RWPE2 (cell line): ENCODE measurements at regions not wholly inside any gene's neighbourhood (a gene's known extent, or its start where the extent isn't known, plus 50 kb on each side); places are given as distances from the start of the nearest gene placed in this dataset.

Source experiments
- ATAC-seq: fragments of 200-7000 bp; cut with Tn5 transposase; 3 replicates; pipeline ENCODE4 v1.9.1; 2021; ENCODE audit warnings: low read depth
- DNase-seq: peaks from one replicate; pipeline ENCODE4 v3.0.0-alpha.2; 2020; ENCODE audit warnings: low spot score
- H3K27ac ChIP-seq: fragments of 450-650 bp; 2 replicates; pipeline ENCODE4 v1.5.1; 2017; ENCODE audit warnings: mild to moderate bottlenecking; ENCODE audit not compliant: poor library complexity, severe bottlenecking
- H3K27me3 ChIP-seq: fragments of 250-450 bp; sonication (Bioruptor Pico); 2 replicates; pipeline ENCODE4 v1.5.1; 2021; ENCODE audit warnings: mild to moderate bottlenecking, moderate library complexity; ENCODE audit not compliant: insufficient read depth, poor library complexity, severe bottlenecking
- H3K36me3 ChIP-seq: fragments of 250-450 bp; sonication (Bioruptor Pico); 2 replicates; pipeline ENCODE4 v1.5.1; 2020; ENCODE audit warnings: low read depth, mild to moderate bottlenecking, moderate library complexity
- H3K4me1 ChIP-seq: fragments of 250-450 bp; sonication (Bioruptor Pico); 2 replicates; pipeline ENCODE4 v1.5.1; 2021; ENCODE audit warnings: mild to moderate bottlenecking, moderate library complexity; ENCODE audit not compliant: insufficient read depth, poor library complexity, severe bottlenecking
- H3K4me3 ChIP-seq: fragments of 250-450 bp; sonication (Bioruptor Pico); 2 replicates; pipeline ENCODE4 v1.5.1; 2021; ENCODE audit warnings: mild to moderate bottlenecking, moderate library complexity; ENCODE audit not compliant: severe bottlenecking
- H3K9me3 ChIP-seq: fragments of 250-450 bp; sonication (Bioruptor Pico); 2 replicates; pipeline ENCODE4 v1.5.1; 2021; ENCODE audit warnings: mild to moderate bottlenecking, moderate library complexity; ENCODE audit not compliant: severe bottlenecking
- CTCF ChIP-seq: fragments of 450-650 bp; IDR thresholded peaks from one replicate; pipeline ENCODE4 v1.5.1; 2017; ENCODE audit warnings: mild to moderate bottlenecking, moderate library complexity; ENCODE audit not compliant: poor library complexity, severe bottlenecking

- no peaks in the 10 kb centered on the region for H3K27me3 ChIP-seq
- no peaks in the 10 kb centered on the region for H3K9me3 ChIP-seq
- H3K27ac ChIP-seq: no peak overlapping the region
- H3K36me3 ChIP-seq: no peaks in the 10 kb centered on the region
- TF ChIP-seq CTCF: no peak
- H3K4me3 ChIP-seq: no peak overlapping the region
- ATAC-seq: no peak
- H3K4me1 ChIP-seq: no peaks in the 10 kb centered on the region
- no peak for DNase-seq
Observed at GRCh38 chr1:10852486-10852885, 56.0 kb upstream of the CASZ1 start.

GRCh38 chr1:10852998-10853520 is 56.6 kb upstream of the CASZ1 start:
- no peak overlapping the region for H3K4me3 ChIP-seq
- TF ChIP-seq CTCF: no peak
- no peak for ATAC-seq
- no peaks in the 10 kb centered on the region for H3K4me1 ChIP-seq
- no peaks in the 10 kb centered on the region for H3K9me3 ChIP-seq
- H3K36me3 ChIP-seq: no peaks in the 10 kb centered on the region
- DNase-seq: no peak
- H3K27ac ChIP-seq: no peak overlapping the region
- H3K27me3 ChIP-seq: no peaks in the 10 kb centered on the region

- no peaks in the 10 kb centered on the region for H3K27me3 ChIP-seq
- no peak overlapping the region for H3K4me3 ChIP-seq
- DNase-seq: no peak
- no peak for TF ChIP-seq CTCF
- no peak overlapping the region for H3K27ac ChIP-seq
- H3K9me3 ChIP-seq: no peaks in the 10 kb centered on the region
- H3K4me1 ChIP-seq: no peaks in the 10 kb centered on the region
- no peak for ATAC-seq
- no peaks in the 10 kb centered on the region for H3K36me3 ChIP-seq
Observed at GRCh38 chr1:10853701-10854100, 57.3 kb upstream of the CASZ1 start.

GRCh38 chr1:10854856-10855459 is 58.5 kb upstream of the CASZ1 start:
- Histone ChIP-seq H3K9me3 (no peaks in the 10 kb centered on the region), H3K27me3 (no peaks in the 10 kb centered on the region), H3K4me3 (no peak overlapping the region), H3K36me3 (no peaks in the 10 kb centered on the region), H3K4me1 (no peaks in the 10 kb centered on the region), H3K27ac (no peak overlapping the region)
- no peak for ATAC-seq
- no peak for TF ChIP-seq CTCF
- DNase-seq: no peak

GRCh38 chr1:10856176-10856683 is 59.8 kb upstream of the CASZ1 start:
- no peak for ATAC-seq
- Histone ChIP-seq H3K36me3 (no peaks in the 10 kb centered on the region), H3K27me3 (no peaks in the 10 kb centered on the region), H3K27ac (no peak overlapping the region), H3K4me1 (no peaks in the 10 kb centered on the region), H3K4me3 (no peak overlapping the region), H3K9me3 (no peaks in the 10 kb centered on the region)
- DNase-seq: no peak
- no peak for TF ChIP-seq CTCF
